ENCODE measurements at regions not wholly inside any gene's neighbourhood (a gene's known extent, or its start where the extent isn't known, plus 50 kb on each side); places are given as distances from the start of the nearest gene placed in this dataset.

DNA sequence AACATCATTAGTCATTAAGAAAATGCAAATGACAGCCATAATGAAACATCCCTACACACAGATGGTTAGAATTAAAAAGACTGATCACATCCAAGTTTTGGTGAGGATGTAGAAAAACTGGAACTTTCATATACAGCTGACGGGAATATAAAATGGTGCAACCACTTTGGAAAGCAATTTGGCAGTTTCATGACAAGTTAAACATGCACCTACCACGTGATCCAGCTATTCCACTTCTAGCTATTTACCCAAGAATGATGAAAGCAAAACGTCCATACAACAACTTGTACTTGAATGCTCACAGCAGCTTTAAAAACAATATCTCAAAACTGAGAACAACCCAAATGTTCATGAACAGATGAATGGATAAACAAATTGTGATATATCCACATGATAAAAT is 77.9 kb upstream of the AVPR1A start:
- TF ChIP-seq EZH2 (IDR thresholded peaks at IDR 0.05; ENCODE audit: borderline replicate concordance, low read length) = no peak
- TF ChIP-seq, protein P1, sequence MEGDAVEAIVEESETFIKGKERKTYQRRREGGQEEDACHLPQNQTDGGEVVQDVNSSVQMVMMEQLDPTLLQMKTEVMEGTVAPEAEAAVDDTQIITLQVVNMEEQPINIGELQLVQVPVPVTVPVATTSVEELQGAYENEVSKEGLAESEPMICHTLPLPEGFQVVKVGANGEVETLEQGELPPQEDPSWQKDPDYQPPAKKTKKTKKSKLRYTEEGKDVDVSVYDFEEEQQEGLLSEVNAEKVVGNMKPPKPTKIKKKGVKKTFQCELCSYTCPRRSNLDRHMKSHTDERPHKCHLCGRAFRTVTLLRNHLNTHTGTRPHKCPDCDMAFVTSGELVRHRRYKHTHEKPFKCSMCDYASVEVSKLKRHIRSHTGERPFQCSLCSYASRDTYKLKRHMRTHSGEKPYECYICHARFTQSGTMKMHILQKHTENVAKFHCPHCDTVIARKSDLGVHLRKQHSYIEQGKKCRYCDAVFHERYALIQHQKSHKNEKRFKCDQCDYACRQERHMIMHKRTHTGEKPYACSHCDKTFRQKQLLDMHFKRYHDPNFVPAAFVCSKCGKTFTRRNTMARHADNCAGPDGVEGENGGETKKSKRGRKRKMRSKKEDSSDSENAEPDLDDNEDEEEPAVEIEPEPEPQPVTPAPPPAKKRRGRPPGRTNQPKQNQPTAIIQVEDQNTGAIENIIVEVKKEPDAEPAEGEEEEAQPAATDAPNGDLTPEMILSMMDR (conservative IDR thresholded peaks at IDR 0.05 in 1 of 2, IDR thresholded peaks at IDR 0.05 in 1 of 2; ENCODE audit: extremely low read depth in 1 of 2, insufficient read depth in 1 of 2, low read depth in 1 of 2, low read length in 2 of 2) = no peak

Measured in mammary epithelial cell (primary cell).